ENCODE measurements at regions not wholly inside any gene's neighbourhood (a gene's known extent, or its start where the extent isn't known, plus 50 kb on each side); places are given as distances from the start of the nearest gene placed in this dataset.

DNA sequence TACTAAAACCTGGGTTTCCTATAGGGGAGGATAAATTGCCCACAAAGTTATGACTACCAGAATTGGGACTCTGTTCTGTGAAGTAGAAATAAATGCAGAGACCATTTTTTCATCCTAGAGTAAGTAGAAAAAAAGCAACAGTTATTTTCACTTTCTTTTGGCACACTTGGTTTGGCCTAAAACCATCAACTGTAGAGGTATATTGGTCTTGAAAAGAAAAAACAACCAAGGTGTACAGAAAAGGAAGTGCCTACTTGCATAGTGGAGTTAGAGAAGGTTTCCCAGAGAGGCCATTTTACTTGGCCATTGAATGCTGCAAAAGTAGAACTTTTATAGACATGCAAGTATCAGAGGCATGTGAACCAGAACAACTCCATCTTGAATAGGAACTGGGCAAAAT is 89.4 kb upstream of the TACR1 start:
- no peak overlapping the region for H3K27ac ChIP-seq (ENCODE audit: low read length)
- H3K79me2 ChIP-seq (ENCODE audit: low read length): no peaks in the 10 kb centered on the region
- H3F3A ChIP-seq (ENCODE audit: low read length, unreplicated experiment): no peaks in the 10 kb centered on the region
- H3K4me3 ChIP-seq (ENCODE audit: low read length): no peak overlapping the region
- H3K27me3 ChIP-seq (ENCODE audit: low read length): peaks cover 3% of the 10 kb centered on the region; the same call in 1 of the 2 replicates
- ChIA-PET CTCF (no interaction called here), POLR2A (ENCODE audit: unreplicated experiment) (no interaction called here)
- no peaks in the 10 kb centered on the region for H3K9me3 ChIP-seq (ENCODE audit: low read length)
- TF ChIP-seq EZH2 (IDR thresholded peaks at IDR 0.05; ENCODE audit: low read length, unreplicated experiment) (no peak), EZH2phosphoT487 (IDR thresholded peaks at IDR 0.05; ENCODE audit: borderline replicate concordance, low read length) (no peak), CTCF (conservative IDR thresholded peaks at IDR 0.05; ENCODE audit: low read depth, low read length) (no peak)
- BruUV-seq (replicated peaks): no TSS peak
- no peaks in the 10 kb centered on the region for H4K20me1 ChIP-seq (ENCODE audit: low read length)
- no peaks in the 10 kb centered on the region for H3K36me3 ChIP-seq (ENCODE audit: low read depth, low read length)
- no peak overlapping the region for H2AFZ ChIP-seq (ENCODE audit: low read length)
- intact Hi-C loops (cut with micrococcal nuclease): no loop called here
- ATAC-seq (no peak), DNase-seq (no peak)
- H3K9ac ChIP-seq (ENCODE audit: low read length): no peak overlapping the region
- peaks cover 9% of the 10 kb centered on the region for H3K4me1 ChIP-seq (ENCODE audit: insufficient read depth, low read length)
- no peaks in the 10 kb centered on the region for H3K9me2 ChIP-seq (replicated peaks; ENCODE audit: low read length)
- H3K4me2 ChIP-seq (ENCODE audit: low read length): no peak overlapping the region

GRCh38 chr2:75287624-75288316 is 88.5 kb upstream of the TACR1 start:
- peaks cover 3% of the 10 kb centered on the region for H3K4me1 ChIP-seq (ENCODE audit: insufficient read depth, low read length)
- no TSS peak for BruUV-seq (replicated peaks)
- H3K9me2 ChIP-seq (replicated peaks; ENCODE audit: low read length): no peaks in the 10 kb centered on the region
- CTCF ChIA-PET: no interaction called here
- intact Hi-C loops (cut with micrococcal nuclease): no loop called here
- no peak overlapping the region for H2AFZ ChIP-seq (ENCODE audit: low read length)
- POLR2A ChIA-PET (ENCODE audit: unreplicated experiment): no interaction called here
- ATAC-seq (no peak), DNase-seq (no peak)
- no peak overlapping the region for H3K27ac ChIP-seq (ENCODE audit: low read length)
- H4K20me1 ChIP-seq (ENCODE audit: low read length): no peaks in the 10 kb centered on the region
- no peaks in the 10 kb centered on the region for H3K79me2 ChIP-seq (ENCODE audit: low read length)
- H3K4me3 ChIP-seq (ENCODE audit: low read length): no peak overlapping the region
- no peaks in the 10 kb centered on the region for H3K9me3 ChIP-seq (ENCODE audit: low read length)
- TF ChIP-seq EZH2phosphoT487 (IDR thresholded peaks at IDR 0.05; ENCODE audit: borderline replicate concordance, low read length) (no peak), EZH2 (IDR thresholded peaks at IDR 0.05; ENCODE audit: low read length, unreplicated experiment) (no peak), CTCF (conservative IDR thresholded peaks at IDR 0.05; ENCODE audit: low read depth, low read length) (no peak)
- H3F3A ChIP-seq (ENCODE audit: low read length, unreplicated experiment): no peaks in the 10 kb centered on the region
- H3K36me3 ChIP-seq (ENCODE audit: low read depth, low read length): no peaks in the 10 kb centered on the region
- H3K4me2 ChIP-seq (ENCODE audit: low read length): no peak overlapping the region
- no peak overlapping the region for H3K9ac ChIP-seq (ENCODE audit: low read length)
- peaks cover 3% of the 10 kb centered on the region; the same call in 1 of the 2 replicates for H3K27me3 ChIP-seq (ENCODE audit: low read length)

DNA sequence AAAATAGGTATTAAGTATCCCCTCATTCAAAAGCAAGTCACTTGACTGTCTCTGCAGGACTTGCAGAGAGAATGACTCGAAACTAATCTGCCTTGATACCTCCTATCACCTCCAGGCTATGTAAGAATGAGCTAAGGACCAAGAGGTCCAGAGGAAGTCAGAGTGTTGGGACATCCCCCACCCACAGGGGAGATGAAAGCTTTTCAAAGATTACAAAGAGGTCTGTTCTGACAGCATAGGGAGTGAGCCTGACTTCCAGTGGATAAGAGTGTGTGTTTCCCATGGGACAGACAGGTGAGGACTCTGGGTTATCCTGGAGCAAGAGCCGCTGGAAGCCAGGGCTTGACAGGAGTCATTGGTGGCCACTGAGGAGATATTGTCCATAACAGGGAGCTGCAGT is 85.0 kb upstream of the TACR1 start:
- Histone ChIP-seq H3K27ac (ENCODE audit: low read length) (no peak overlapping the region), H3K4me2 (ENCODE audit: low read length) (no peak overlapping the region), H3K9me2 (replicated peaks; ENCODE audit: low read length) (0 out of 2 replicates have a peak, but pooled peaks cover 3% of the 10 kb centered on the region), H3K79me2 (ENCODE audit: low read length) (no peaks in the 10 kb centered on the region), H3K4me1 (ENCODE audit: insufficient read depth, low read length) (no peaks in the 10 kb centered on the region), H3K9ac (ENCODE audit: low read length) (no peak overlapping the region), H3K27me3 (ENCODE audit: low read length) (peaks cover 3% of the 10 kb centered on the region; the same call in 1 of the 2 replicates), H4K20me1 (ENCODE audit: low read length) (no peaks in the 10 kb centered on the region), H3K4me3 (ENCODE audit: low read length) (no peak overlapping the region), H3K9me3 (ENCODE audit: low read length) (no peaks in the 10 kb centered on the region), H2AFZ (ENCODE audit: low read length) (no peak overlapping the region), H3K36me3 (ENCODE audit: low read depth, low read length) (no peaks in the 10 kb centered on the region), H3F3A (ENCODE audit: low read length, unreplicated experiment) (no peaks in the 10 kb centered on the region)
- intact Hi-C loops (cut with micrococcal nuclease): no loop called here
- ATAC-seq (no peak), DNase-seq (no peak)
- POLR2A ChIA-PET (ENCODE audit: unreplicated experiment): no interaction called here
- BruUV-seq (replicated peaks): no TSS peak
- CTCF ChIA-PET: no interaction called here
- no peak for TF ChIP-seq EZH2phosphoT487 (IDR thresholded peaks at IDR 0.05; ENCODE audit: borderline replicate concordance, low read length)
- TF ChIP-seq EZH2 (IDR thresholded peaks at IDR 0.05; ENCODE audit: low read length, unreplicated experiment): no peak
- no peak for TF ChIP-seq CTCF (conservative IDR thresholded peaks at IDR 0.05; ENCODE audit: low read depth, low read length)
